Neutrophil (primary cell): ENCODE measurements at regions not wholly inside any gene's neighbourhood (a gene's known extent, or its start where the extent isn't known, plus 50 kb on each side); places are given as distances from the start of the nearest gene placed in this dataset.

ENCODE experiments used
- H3K27ac ChIP-seq: fragments of 200-600 bp; sonication (generic); 2 replicates; pipeline ENCODE4 v1.5.1; 2016; ENCODE audit warnings: mild to moderate bottlenecking, moderate library complexity
- H3K27me3 ChIP-seq: fragments of 200-600 bp; sonication (generic); 2 replicates; pipeline ENCODE4 v1.6.0; 2016; ENCODE audit warnings: mild to moderate bottlenecking
- H3K36me3 ChIP-seq: fragments of 200-600 bp; sonication (generic); 2 replicates; pipeline ENCODE4 v1.5.1; 2017
- H3K4me1 ChIP-seq, 2 experiments: fragments of 200-600 bp in 1 of 2; sonication (generic) in 1 of 2; 1 replicate in 1 of 2; 2 replicates in 1 of 2; pipeline versions ENCODE4 v1.5.1 to v1.6.1; 2013 to 2016; ENCODE audit warnings: low read depth in 1 of 2, low read length in 1 of 2, mild to moderate bottlenecking in 1 of 2, moderate library complexity in 1 of 2; ENCODE audit not compliant: control insufficient read depth in 1 of 2, insufficient read depth in 1 of 2
- H3K4me3 ChIP-seq, 2 experiments: fragments of 200-600 bp in 1 of 2; sonication (generic) in 1 of 2; 1 replicate in 1 of 2; 2 replicates in 1 of 2; pipeline ENCODE4 v1.5.1; 2013 to 2016; ENCODE audit warnings: low read depth in 1 of 2, low read length in 1 of 2, mild to moderate bottlenecking in 1 of 2, moderate library complexity in 1 of 2
- H3K9me3 ChIP-seq: fragments of 200-600 bp; sonication (generic); 2 replicates; pipeline ENCODE4 v1.5.1; 2016
- CTCF ChIP-seq: fragments of 200-600 bp; sonication (generic); IDR thresholded peaks from 2 replicates; pipeline ENCODE4 v1.5.1; 2016; ENCODE audit warnings: antibody characterized with exemption

DNA sequence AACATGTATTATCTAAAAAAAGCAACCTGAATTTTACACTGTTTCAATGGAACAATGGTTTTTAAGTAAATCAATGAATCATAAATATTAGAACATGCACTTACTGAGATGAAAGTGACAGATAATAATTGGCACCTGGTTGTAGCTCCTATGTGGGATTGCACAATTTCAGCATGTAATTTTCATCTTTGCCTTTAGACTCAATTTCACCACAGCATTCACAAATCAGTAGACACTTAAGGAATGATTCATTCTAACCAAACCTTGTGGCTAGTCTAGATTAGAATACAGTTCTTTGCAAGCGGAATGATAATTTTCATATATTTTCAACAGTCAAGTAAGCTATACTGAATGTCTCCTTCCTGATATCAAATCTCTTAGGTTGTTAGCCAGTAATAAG is 853.4 kb downstream of the KCNT2 start:
- Histone ChIP-seq H3K27me3 (no peaks in the 10 kb centered on the region), H3K27ac (no peak overlapping the region), H3K9me3 (no peaks in the 10 kb centered on the region), H3K36me3 (no peaks in the 10 kb centered on the region), H3K4me1 (no peaks in the 10 kb centered on the region), H3K4me3 (no peak overlapping the region)
- TF ChIP-seq CTCF = no peak

DNA sequence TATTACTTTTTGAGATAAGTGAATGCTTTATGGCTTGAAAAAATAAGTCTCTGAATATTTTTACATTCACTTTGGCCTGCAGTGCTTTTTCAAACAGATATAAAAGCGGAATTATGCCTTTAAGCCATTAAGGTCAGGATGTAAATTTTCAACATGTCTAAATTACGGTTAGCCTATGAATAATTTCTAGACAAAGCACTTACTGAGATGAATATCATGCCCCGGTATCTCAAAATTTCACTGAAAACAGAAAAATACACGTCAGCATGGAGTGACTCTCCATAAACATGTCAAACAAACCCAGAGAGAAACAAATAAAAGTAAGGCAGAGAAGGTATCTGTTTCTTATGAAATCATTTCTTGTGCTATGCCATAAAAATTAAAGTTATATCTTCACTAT is 853.9 kb downstream of the KCNT2 start:
- no peak for TF ChIP-seq CTCF
- Histone ChIP-seq H3K27ac (no peak overlapping the region), H3K4me1 (no peaks in the 10 kb centered on the region), H3K27me3 (no peaks in the 10 kb centered on the region), H3K36me3 (no peaks in the 10 kb centered on the region), H3K4me3 (no peak overlapping the region), H3K9me3 (no peaks in the 10 kb centered on the region)

GRCh38 chr1:195748969-195749368 is 859.3 kb downstream of the KCNT2 start:
- no peak for TF ChIP-seq CTCF
- Histone ChIP-seq H3K27me3 (no peaks in the 10 kb centered on the region), H3K27ac (no peak overlapping the region)

DNA sequence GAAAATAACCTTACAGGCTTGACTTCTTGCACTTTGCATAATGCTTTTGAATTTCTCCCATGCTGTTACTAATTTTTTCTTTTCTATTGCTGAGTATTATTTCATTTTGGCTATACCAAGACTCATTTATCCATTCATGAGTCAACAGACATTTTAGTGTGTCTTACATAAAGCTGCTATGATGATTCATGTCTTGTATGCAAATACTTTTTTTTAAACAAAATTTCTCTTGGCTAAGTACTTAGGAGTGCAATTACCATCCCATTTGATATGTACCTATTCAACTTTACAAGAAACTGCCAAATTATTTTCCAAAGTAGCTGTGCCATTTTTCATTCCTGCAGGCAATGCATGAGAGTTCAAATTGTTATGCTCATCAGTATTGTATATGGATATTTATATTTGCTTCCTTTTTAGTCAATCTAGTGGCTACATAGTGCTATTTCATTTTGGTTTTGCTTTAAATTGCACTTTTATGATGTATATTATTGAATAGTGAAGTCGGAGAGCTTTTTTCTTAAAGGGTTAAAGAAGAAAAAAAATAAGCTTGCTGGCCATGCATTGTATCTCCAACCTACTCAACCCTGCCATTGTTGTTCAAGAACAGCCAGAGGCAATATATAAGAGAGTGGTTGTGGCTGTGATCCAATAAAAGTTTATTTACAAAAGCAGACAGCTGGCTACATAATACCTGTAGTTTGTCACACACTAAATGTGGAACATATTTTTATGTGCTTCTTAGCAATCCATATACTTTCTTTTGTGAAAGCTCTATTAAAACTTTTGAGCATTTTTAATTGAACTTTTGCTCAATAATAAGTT is 862.8 kb downstream of the KCNT2 start:
- Histone ChIP-seq H3K9me3 (no peaks in the 10 kb centered on the region), H3K27ac (no peak overlapping the region), H3K4me1 (no peaks in the 10 kb centered on the region), H3K27me3 (no peaks in the 10 kb centered on the region), H3K36me3 (no peaks in the 10 kb centered on the region), H3K4me3 (no peak overlapping the region)
- no peak for TF ChIP-seq CTCF

More at GRCh38 chr1:195748969-195749368, 859.3 kb downstream of the KCNT2 start:
- Histone ChIP-seq H3K9me3 (no peaks in the 10 kb centered on the region), H3K4me3 (no peak overlapping the region), H3K4me1 (no peaks in the 10 kb centered on the region), H3K36me3 (no peaks in the 10 kb centered on the region)

- no peaks in the 10 kb centered on the region for H3K4me1 ChIP-seq
- TF ChIP-seq CTCF = no peak
- H3K4me3 ChIP-seq = no peak overlapping the region
These were observed 864.0 kb downstream of the KCNT2 start for GRCh38 chr1:195744256-195744655.

More at GRCh38 chr1:195744256-195744655, 864.0 kb downstream of the KCNT2 start:
- H3K9me3 ChIP-seq = no peaks in the 10 kb centered on the region
- no peaks in the 10 kb centered on the region for H3K36me3 ChIP-seq
- no peak overlapping the region for H3K27ac ChIP-seq
- no peaks in the 10 kb centered on the region for H3K27me3 ChIP-seq
